ENCODE measurements at regions not wholly inside any gene's neighbourhood (a gene's known extent, or its start where the extent isn't known, plus 50 kb on each side); places are given as distances from the start of the nearest gene placed in this dataset.

GRCh38 chr2:146214394-146214929, 1630.4 kb upstream of the ACVR2A start:
- ATAC-seq: no peak
- Histone ChIP-seq H3K36me3 (no peaks in the 10 kb centered on the region), H3K27ac (no peak overlapping the region), H3K9me3 (no peaks in the 10 kb centered on the region), H3K4me3 (no peak overlapping the region), H3K4me1 (no peaks in the 10 kb centered on the region), H3K27me3 (no peaks in the 10 kb centered on the region)
- 88 to 94% methylated on average over 2 of the region's 2 CpGs for WGBS, 2 donors (ENCODE audit: low coverage in 1 of 2)
- TF ChIP-seq POLR2AphosphoS5 (IDR thresholded peaks at IDR 0.05) (no peak), POLR2A (IDR thresholded peaks at IDR 0.05) (no peak)

GRCh38 chr2:146213674-146214073, 1631.2 kb upstream of the ACVR2A start:
- TF ChIP-seq POLR2AphosphoS5 (IDR thresholded peaks at IDR 0.05): no peak
- TF ChIP-seq POLR2A (IDR thresholded peaks at IDR 0.05): no peak
- no peak for TF ChIP-seq EP300 (IDR thresholded peaks at IDR 0.05)
- TF ChIP-seq CTCF (IDR thresholded peaks at IDR 0.05): no peak
- no peak for ATAC-seq

GRCh38 chr2:146212602-146213001, 1632.2 kb upstream of the ACVR2A start:
- no peak for ATAC-seq
- TF ChIP-seq EP300 (IDR thresholded peaks at IDR 0.05): no peak
- TF ChIP-seq CTCF (IDR thresholded peaks at IDR 0.05): no peak
- TF ChIP-seq POLR2A (IDR thresholded peaks at IDR 0.05): no peak
- TF ChIP-seq POLR2AphosphoS5 (IDR thresholded peaks at IDR 0.05): no peak

More at GRCh38 chr2:146213674-146214073, 1631.2 kb upstream of the ACVR2A start:
- H3K4me1 ChIP-seq: no peaks in the 10 kb centered on the region
- no peaks in the 10 kb centered on the region for H3K27me3 ChIP-seq
- no peaks in the 10 kb centered on the region for H3K36me3 ChIP-seq
- no peak overlapping the region for H3K4me3 ChIP-seq
- H3K9me3 ChIP-seq: no peaks in the 10 kb centered on the region
- no peak overlapping the region for H3K27ac ChIP-seq

GRCh38 chr2:146209842-146210275, 1635.0 kb upstream of the ACVR2A start:
- 81 to 100% methylated on average over 1 to 3 of the region's 3 CpGs for WGBS, 2 donors (ENCODE audit: low coverage in 1 of 2)
- ATAC-seq: no peak
- Histone ChIP-seq H3K36me3 (no peaks in the 10 kb centered on the region), H3K4me3 (no peak overlapping the region), H3K27me3 (no peaks in the 10 kb centered on the region), H3K4me1 (no peaks in the 10 kb centered on the region), H3K27ac (no peak overlapping the region), H3K9me3 (no peaks in the 10 kb centered on the region)
- no peak for TF ChIP-seq POLR2AphosphoS5 (IDR thresholded peaks at IDR 0.05)
- no peak for TF ChIP-seq EP300 (IDR thresholded peaks at IDR 0.05)
- TF ChIP-seq CTCF (IDR thresholded peaks at IDR 0.05): no peak
- no peak for TF ChIP-seq POLR2A (IDR thresholded peaks at IDR 0.05)

More at GRCh38 chr2:146212602-146213001, 1632.2 kb upstream of the ACVR2A start:
- Histone ChIP-seq H3K4me1 (no peaks in the 10 kb centered on the region), H3K36me3 (no peaks in the 10 kb centered on the region), H3K27me3 (no peaks in the 10 kb centered on the region), H3K9me3 (no peaks in the 10 kb centered on the region), H3K4me3 (no peak overlapping the region), H3K27ac (no peak overlapping the region)
- 89 to 90% methylated on average over 4 of the region's 4 CpGs for WGBS, 2 donors (ENCODE audit: low coverage in 1 of 2)

- 75 to 80% methylated on average over 2 to 3 of the region's 3 CpGs for WGBS, 2 donors (ENCODE audit: low coverage in 1 of 2)
- Histone ChIP-seq H3K36me3 (no peaks in the 10 kb centered on the region), H3K27me3 (no peaks in the 10 kb centered on the region), H3K4me1 (no peaks in the 10 kb centered on the region), H3K27ac (no peak overlapping the region), H3K9me3 (no peaks in the 10 kb centered on the region), H3K4me3 (no peak overlapping the region)
- ATAC-seq: no peak
- TF ChIP-seq EP300 (IDR thresholded peaks at IDR 0.05): no peak
- TF ChIP-seq CTCF (IDR thresholded peaks at IDR 0.05): no peak
- TF ChIP-seq POLR2AphosphoS5 (IDR thresholded peaks at IDR 0.05): no peak
- TF ChIP-seq POLR2A (IDR thresholded peaks at IDR 0.05): no peak
These were observed 1636.9 kb upstream of the ACVR2A start for GRCh38 chr2:146207901-146208300.
